Activated CD8-positive, alpha-beta T cell treated with anti-CD3 and anti-CD28 coated beads for 36 hours (primary cell): ENCODE measurements at regions not wholly inside any gene's neighbourhood (a gene's known extent, or its start where the extent isn't known, plus 50 kb on each side); places are given as distances from the start of the nearest gene placed in this dataset.

Experiments used
- ATAC-seq: fragments of 200-7000 bp; cut with Tn5 transposase; one replicate; pipeline ENCODE4 v1.10.0; 2021; ENCODE audit warnings: mild to moderate bottlenecking, moderate library complexity
- CTCF ChIA-PET: fragments of 350-600 bp; sonication (Branson Sonifier 250); formaldehyde crosslinking; loops from one replicate; lab custom pipeline; 2021; ENCODE audit warnings: antibody characterized with exemption; lab: Charles Lee
- POLR2A ChIA-PET: fragments of 350-600 bp; sonication (Branson Sonifier 250); formaldehyde crosslinking; loops from one replicate; lab custom pipeline; 2021; ENCODE audit warnings: antibody characterized with exemption; lab: Charles Lee
- DNase-seq: peaks from one replicate; pipeline ENCODE4 v3.0.0-alpha.2; 2020
- H3K27ac Mint-ChIP-seq: one replicate; pipeline ENCODE4 v1.8.0; 2021; ENCODE audit warnings: mild to moderate bottlenecking, mixed read lengths
- H3K27me3 Mint-ChIP-seq: one replicate; pipeline ENCODE4 v1.8.0; 2021; ENCODE audit warnings: mixed read lengths
- H3K36me3 Mint-ChIP-seq: one replicate; pipeline ENCODE4 v1.8.0; 2021; ENCODE audit warnings: low read depth, mixed read lengths
- H3K4me1 Mint-ChIP-seq: one replicate; pipeline ENCODE4 v1.8.0; 2021; ENCODE audit warnings: low read depth, mixed read lengths
- H3K4me3 Mint-ChIP-seq: one replicate; pipeline ENCODE4 v1.8.0; 2021; ENCODE audit warnings: mild to moderate bottlenecking, moderate library complexity, mixed read lengths
- H3K9me3 Mint-ChIP-seq: one replicate; pipeline ENCODE4 v1.8.0; 2021; ENCODE audit warnings: mixed read lengths
- intact Hi-C: fragments of 100-400 bp; cut with micrococcal nuclease; formaldehyde crosslinking; loops from one replicate; pipeline ENCODE4 v1.10.0; 2022
- TF ChIP-seq, protein P1 (sequence below): fragments of 200-600 bp; IDR thresholded peaks from one replicate; pipeline ENCODE4 v1.8.0; 2022; ENCODE audit warnings: antibody characterized with exemption, mild to moderate bottlenecking

DNA sequence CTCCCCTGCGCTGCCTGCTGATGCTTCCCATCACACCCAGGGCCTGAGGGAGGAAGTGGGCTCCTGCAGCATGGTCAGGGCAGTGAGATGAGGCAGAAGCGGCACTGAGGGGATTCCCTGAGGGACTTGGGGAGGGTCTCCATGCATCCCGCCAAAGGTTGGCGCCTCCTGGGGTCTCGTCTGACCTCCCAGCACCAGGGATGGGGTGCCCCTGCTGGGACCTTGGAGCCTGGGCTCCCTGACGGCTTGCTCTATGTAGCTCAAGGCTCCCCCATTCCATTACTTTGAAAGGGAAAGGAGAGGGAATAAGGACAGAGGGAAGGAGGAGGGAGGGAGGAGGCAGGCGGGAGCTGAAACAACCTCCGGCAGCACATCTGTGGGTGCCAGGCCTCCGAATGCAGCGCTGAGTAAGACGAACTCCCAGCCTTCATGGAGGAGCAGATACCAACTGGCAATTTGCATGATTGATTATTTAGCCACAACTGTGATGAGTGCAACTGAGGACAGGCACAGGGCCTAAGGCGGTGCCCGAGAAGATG is 259.3 kb downstream of the ERMARD start:
- H3K9me3 Mint-ChIP-seq, result peaks cover under 1% of the 10 kb centered on the region
- TF ChIP-seq, protein P1, sequence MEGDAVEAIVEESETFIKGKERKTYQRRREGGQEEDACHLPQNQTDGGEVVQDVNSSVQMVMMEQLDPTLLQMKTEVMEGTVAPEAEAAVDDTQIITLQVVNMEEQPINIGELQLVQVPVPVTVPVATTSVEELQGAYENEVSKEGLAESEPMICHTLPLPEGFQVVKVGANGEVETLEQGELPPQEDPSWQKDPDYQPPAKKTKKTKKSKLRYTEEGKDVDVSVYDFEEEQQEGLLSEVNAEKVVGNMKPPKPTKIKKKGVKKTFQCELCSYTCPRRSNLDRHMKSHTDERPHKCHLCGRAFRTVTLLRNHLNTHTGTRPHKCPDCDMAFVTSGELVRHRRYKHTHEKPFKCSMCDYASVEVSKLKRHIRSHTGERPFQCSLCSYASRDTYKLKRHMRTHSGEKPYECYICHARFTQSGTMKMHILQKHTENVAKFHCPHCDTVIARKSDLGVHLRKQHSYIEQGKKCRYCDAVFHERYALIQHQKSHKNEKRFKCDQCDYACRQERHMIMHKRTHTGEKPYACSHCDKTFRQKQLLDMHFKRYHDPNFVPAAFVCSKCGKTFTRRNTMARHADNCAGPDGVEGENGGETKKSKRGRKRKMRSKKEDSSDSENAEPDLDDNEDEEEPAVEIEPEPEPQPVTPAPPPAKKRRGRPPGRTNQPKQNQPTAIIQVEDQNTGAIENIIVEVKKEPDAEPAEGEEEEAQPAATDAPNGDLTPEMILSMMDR, result no peak
- H3K4me1 Mint-ChIP-seq, result peaks cover 1% of the 10 kb centered on the region
- ATAC-seq, result no peak
- no peak for DNase-seq
- ChIA-PET CTCF (no interaction called here), POLR2A (no interaction called here)
- H3K4me3 Mint-ChIP-seq, result no peak overlapping the region
- H3K27me3 Mint-ChIP-seq, result peaks cover 10% of the 10 kb centered on the region
- no peaks in the 10 kb centered on the region for H3K36me3 Mint-ChIP-seq
- intact Hi-C loops, result no loop called here
- no peak overlapping the region for H3K27ac Mint-ChIP-seq

DNA sequence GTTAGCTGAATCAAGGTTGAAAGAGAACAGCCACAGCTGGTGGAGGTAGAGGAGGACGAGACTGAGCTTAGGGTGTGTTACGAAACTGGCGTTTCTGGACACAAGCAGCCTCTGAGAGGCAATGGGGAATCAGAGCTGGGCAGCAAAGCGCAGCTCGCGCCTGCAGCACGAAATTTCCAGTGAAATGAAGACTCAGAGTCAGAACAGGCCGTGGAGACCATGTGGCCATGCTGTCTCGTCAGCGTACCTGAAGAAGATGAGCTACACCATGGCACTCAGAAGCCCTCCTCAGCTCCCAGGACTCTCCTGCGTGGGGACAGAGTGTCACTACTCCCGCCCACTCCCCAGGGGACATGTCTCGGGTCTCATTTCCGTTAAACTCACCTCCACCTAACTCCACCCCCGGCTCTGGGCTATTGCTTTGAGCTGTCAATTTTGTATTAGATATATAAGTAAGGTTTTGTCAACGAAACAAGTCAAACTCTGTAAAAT is 256.9 kb downstream of the ERMARD start:
- intact Hi-C loops, result no loop called here
- ChIA-PET POLR2A (interaction anchor here (0.6 to 1.4 kb wide), 4 partner anchors 9 to 18 kb away, joined by 3 to 5 read pairs (median 4); no protein-coding TSS in a partner anchor), CTCF (no interaction called here)
- H3K9me3 Mint-ChIP-seq, result peaks cover 19% of the 10 kb centered on the region
- H3K4me3 Mint-ChIP-seq, result no peak overlapping the region
- no peaks in the 10 kb centered on the region for H3K27me3 Mint-ChIP-seq
- peaks cover 6% of the 10 kb centered on the region for H3K36me3 Mint-ChIP-seq
- no peak overlapping the region for H3K27ac Mint-ChIP-seq
- H3K4me1 Mint-ChIP-seq, result peaks cover 8% of the 10 kb centered on the region
- ATAC-seq (no peak), DNase-seq (no peak)
- TF ChIP-seq, protein P1, result no peak

DNA sequence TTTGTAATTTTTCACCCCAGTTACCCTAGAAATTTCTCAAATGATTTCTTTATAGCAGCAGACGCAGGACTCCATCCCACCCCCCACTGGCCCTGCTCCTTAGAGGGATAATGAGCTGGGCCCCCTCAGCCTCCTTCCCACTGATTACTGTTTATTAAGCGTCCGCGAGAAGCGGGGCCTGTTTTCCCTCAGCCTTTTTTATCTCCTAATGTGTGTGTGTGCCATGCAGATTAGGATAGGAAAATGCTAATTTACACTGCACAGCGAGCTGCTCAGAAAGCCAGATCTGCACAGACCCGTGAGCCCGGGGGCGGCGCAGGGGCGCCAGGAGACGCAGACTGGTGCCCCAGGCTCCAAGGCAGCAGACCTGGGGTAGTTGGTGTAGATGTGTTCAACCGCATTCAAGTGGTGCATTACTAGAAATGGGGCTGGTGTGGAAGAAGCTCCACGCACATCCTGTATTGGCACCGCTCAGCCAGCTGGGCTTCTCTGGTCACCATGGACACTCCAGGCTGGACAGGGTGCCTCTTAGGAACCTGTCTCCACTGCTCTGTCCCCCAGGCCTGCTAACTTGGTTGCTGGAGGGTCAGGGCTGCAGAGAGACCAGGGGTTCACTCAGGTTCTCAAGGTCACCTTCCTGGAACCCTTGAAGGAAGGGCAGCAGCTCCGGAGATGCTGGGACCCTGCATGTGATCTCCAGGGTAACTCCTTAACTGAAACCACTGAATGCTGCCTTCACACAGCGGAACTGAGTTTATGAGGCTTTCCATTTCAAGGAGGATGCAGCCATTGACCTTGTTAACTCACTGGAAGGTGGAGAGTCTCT is 256.3 kb downstream of the ERMARD start:
- Mint-ChIP-seq H3K27me3 (no peaks in the 10 kb centered on the region), H3K9me3 (peaks cover 24% of the 10 kb centered on the region), H3K4me1 (peaks cover 8% of the 10 kb centered on the region), H3K36me3 (peaks cover 10% of the 10 kb centered on the region), H3K27ac (no peak overlapping the region), H3K4me3 (no peak overlapping the region)
- TF ChIP-seq, protein P1, result no peak
- ChIA-PET CTCF (no interaction called here), POLR2A (interaction anchor here (0.6 to 1.4 kb wide), 5 partner anchors 8 to 383 kb away, joined by 3 to 5 read pairs (median 4); no protein-coding TSS in a partner anchor)
- DNase-seq (no peak), ATAC-seq (no peak)
- intact Hi-C loops, result no loop called here

DNA sequence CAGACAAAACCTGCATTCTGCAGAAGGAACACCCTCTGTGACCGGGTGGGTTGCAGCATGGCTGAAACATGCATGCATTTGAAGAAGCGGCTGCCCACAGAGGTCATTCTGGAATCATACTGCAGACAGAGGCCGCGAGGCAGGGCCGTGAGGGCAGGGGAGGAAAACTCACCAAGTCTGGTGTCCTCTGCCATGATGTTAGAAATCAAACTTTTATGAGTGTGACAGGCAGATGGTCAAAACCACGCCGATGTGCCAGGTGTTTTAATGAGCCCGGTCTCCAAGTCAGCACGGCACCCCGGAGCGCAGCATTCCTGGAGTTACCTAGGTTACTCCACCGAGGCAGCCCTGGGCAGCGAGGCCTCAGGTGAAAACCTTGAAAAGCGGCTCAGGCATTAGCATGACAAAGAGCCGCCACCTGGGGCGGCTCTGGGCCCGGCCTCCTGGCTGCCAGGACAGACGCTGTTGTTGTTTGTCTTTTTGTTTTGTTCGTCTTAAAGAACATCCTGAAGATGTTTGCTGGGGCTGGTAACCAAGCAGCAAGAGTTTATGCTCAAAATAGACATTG is 255.6 kb downstream of the ERMARD start:
- peaks cover 8% of the 10 kb centered on the region for H3K4me1 Mint-ChIP-seq
- intact Hi-C loops, result no loop called here
- no peak for DNase-seq
- H3K27me3 Mint-ChIP-seq, result no peaks in the 10 kb centered on the region
- no peak overlapping the region for H3K4me3 Mint-ChIP-seq
- H3K9me3 Mint-ChIP-seq, result peaks cover 31% of the 10 kb centered on the region
- no peak for ATAC-seq
- peaks cover 15% of the 10 kb centered on the region for H3K36me3 Mint-ChIP-seq
- CTCF ChIA-PET, result no interaction called here
- POLR2A ChIA-PET, result interaction anchor here (0.6 kb wide), 1 partner anchor 384 kb away, joined by 3 read pairs; no protein-coding TSS in a partner anchor
- H3K27ac Mint-ChIP-seq, result no peak overlapping the region
- TF ChIP-seq, protein P1, result no peak
